HFFc6 (cell line): ENCODE measurements at regions not wholly inside any gene's neighbourhood (a gene's known extent, or its start where the extent isn't known, plus 50 kb on each side); places are given as distances from the start of the nearest gene placed in this dataset.

ENCODE experiments used
- DNase-seq: peaks from one replicate; pipeline ENCODE4 v3.0.0-alpha.2; 2018
- H3K27ac Mint-ChIP-seq: 2 replicates; pipeline ENCODE4 v1.8.0; 2020; ENCODE audit warnings: mild to moderate bottlenecking, mixed read lengths
- H3K27me3 Mint-ChIP-seq: 2 replicates; pipeline ENCODE4 v1.8.0; 2021; ENCODE audit warnings: mild to moderate bottlenecking, moderate library complexity, mixed read lengths; ENCODE audit not compliant: insufficient read depth
- H3K36me3 Mint-ChIP-seq: 2 replicates; pipeline ENCODE4 v1.8.0; 2021; ENCODE audit warnings: low read depth, mixed read lengths
- H3K4me1 Mint-ChIP-seq: 2 replicates; pipeline ENCODE4 v1.8.0; 2020; ENCODE audit warnings: low read depth, mixed read lengths
- H3K4me3 Mint-ChIP-seq: 2 replicates; pipeline ENCODE4 v1.8.0; 2020; ENCODE audit warnings: mild to moderate bottlenecking, moderate library complexity, mixed read lengths
- H3K9me3 Mint-ChIP-seq: 2 replicates; pipeline ENCODE4 v1.8.0; 2020; ENCODE audit warnings: mild to moderate bottlenecking, mixed read lengths
- TF ChIP-seq, protein P1 (sequence below): fragments of 200-600 bp; sonication (generic); IDR thresholded peaks from 2 replicates; pipeline ENCODE4 v1.5.0; 2021; ENCODE audit warnings: antibody characterized with exemption, mild to moderate bottlenecking

DNA sequence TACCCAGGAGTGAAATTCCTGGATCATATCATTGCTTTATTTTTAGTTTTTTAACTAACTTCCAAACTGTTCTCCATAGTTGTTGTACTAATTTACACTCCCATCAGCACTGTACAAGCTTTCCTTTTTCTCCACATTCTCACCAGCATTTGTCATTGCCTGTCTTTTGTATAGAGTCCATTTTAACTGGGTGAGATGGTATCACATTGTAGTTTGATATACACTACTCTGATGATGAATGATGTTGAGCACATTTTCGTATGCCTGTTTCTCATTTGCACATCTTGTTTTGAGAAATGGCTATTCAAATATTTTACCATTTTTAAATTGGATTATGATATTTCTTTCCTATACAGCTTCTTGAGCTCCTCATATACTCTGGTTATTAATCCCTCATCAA lies 1586.6 kb downstream of the SI start:
- no peak overlapping the region for H3K27ac Mint-ChIP-seq
- peaks cover 21% of the 10 kb centered on the region for H3K9me3 Mint-ChIP-seq
- no peak for DNase-seq
- no peaks in the 10 kb centered on the region for H3K4me1 Mint-ChIP-seq
- peaks cover 1% of the 10 kb centered on the region; the same call in 1 of the 2 replicates for H3K27me3 Mint-ChIP-seq
- H3K4me3 Mint-ChIP-seq = no peak overlapping the region
- TF ChIP-seq, protein P1, sequence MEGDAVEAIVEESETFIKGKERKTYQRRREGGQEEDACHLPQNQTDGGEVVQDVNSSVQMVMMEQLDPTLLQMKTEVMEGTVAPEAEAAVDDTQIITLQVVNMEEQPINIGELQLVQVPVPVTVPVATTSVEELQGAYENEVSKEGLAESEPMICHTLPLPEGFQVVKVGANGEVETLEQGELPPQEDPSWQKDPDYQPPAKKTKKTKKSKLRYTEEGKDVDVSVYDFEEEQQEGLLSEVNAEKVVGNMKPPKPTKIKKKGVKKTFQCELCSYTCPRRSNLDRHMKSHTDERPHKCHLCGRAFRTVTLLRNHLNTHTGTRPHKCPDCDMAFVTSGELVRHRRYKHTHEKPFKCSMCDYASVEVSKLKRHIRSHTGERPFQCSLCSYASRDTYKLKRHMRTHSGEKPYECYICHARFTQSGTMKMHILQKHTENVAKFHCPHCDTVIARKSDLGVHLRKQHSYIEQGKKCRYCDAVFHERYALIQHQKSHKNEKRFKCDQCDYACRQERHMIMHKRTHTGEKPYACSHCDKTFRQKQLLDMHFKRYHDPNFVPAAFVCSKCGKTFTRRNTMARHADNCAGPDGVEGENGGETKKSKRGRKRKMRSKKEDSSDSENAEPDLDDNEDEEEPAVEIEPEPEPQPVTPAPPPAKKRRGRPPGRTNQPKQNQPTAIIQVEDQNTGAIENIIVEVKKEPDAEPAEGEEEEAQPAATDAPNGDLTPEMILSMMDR = no peak
- H3K36me3 Mint-ChIP-seq = no peaks in the 10 kb centered on the region

DNA sequence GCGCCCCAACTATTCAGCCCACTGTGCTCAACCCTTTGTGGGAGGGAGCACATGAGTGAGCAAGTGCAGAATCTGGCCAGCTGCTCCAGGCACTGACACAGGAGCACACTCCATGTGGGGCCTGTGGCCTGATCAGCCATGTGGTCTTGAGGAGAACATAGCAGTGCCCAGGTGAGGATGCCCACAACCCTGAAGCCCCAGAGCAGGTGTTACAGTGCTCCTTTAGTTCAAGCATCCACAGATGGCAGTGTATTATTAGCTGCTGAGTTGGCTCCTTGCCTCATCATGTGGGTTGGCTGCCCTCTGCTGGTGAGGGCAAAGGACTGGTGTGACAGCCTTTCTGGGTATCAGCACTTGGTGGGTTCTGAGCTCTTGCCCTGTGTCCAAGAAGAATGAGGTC lies 1588.2 kb downstream of the SI start:
- DNase-seq = no peak
- Mint-ChIP-seq H3K27me3 (peaks cover 1% of the 10 kb centered on the region; the same call in 1 of the 2 replicates), H3K4me3 (no peak overlapping the region), H3K36me3 (no peaks in the 10 kb centered on the region), H3K27ac (no peak overlapping the region), H3K4me1 (no peaks in the 10 kb centered on the region), H3K9me3 (peaks cover 17% of the 10 kb centered on the region)
- TF ChIP-seq, protein P1 = peak; percentile 75

DNA sequence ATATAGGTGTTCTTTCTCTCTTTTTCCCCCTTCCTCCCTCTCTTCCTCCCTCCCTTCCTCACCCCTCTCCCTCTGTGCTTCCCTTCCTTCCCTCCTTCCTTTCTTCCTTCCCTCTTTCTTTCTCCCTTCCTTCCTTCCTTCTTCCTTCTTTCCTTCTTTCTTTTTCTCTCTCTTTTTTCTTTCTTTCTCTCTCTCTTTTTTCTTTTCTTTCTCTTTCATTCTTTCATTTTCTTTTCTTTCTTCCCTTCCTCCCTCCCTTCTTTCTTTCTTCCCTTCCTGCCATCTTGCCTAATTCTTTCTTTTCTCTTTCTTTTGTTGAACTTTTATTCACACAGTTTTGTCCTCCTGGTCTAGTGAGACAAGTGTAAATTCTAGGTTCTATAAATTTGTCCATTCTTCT lies 1595.6 kb downstream of the SI start:
- H3K9me3 Mint-ChIP-seq = peaks cover 17% of the 10 kb centered on the region; the same call in 1 of the 2 replicates
- no peak overlapping the region for H3K27ac Mint-ChIP-seq
- H3K4me3 Mint-ChIP-seq = no peak overlapping the region

DNA sequence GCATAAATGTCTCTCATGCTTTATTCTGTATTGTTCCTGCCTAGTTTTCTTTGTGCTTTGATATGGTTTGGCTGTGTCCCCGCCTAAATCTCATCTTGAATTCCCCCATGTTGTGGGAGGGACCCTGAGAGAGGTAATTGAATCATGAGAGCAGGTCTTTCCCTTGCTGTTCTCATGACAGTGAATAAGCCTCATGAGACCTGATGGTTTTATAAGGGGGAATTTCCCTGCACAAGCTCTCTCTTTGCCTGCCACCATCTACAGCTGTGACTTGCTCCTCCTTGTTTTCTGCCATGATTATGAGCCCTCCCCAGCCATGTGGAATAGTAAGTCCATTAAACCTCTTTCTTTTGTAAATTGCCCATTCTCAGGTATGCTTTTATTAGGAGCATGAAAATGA lies 1596.6 kb downstream of the SI start:
- no peaks in the 10 kb centered on the region for H3K4me1 Mint-ChIP-seq
- H3K9me3 Mint-ChIP-seq = peaks cover 17% of the 10 kb centered on the region; the same call in 1 of the 2 replicates
- H3K36me3 Mint-ChIP-seq = peaks cover 7% of the 10 kb centered on the region; the same call in 1 of the 2 replicates
- H3K4me3 Mint-ChIP-seq = no peak overlapping the region
- TF ChIP-seq, protein P1 = no peak
- DNase-seq = no peak
- H3K27ac Mint-ChIP-seq = no peak overlapping the region
- H3K27me3 Mint-ChIP-seq = no peaks in the 10 kb centered on the region

More for the DNA sequence above, 1595.6 kb downstream of the SI start:
- Mint-ChIP-seq H3K36me3 (peaks cover 7% of the 10 kb centered on the region; the same call in 1 of the 2 replicates), H3K4me1 (no peaks in the 10 kb centered on the region), H3K27me3 (no peaks in the 10 kb centered on the region)
- DNase-seq = no peak
- TF ChIP-seq, protein P1 = no peak

DNA sequence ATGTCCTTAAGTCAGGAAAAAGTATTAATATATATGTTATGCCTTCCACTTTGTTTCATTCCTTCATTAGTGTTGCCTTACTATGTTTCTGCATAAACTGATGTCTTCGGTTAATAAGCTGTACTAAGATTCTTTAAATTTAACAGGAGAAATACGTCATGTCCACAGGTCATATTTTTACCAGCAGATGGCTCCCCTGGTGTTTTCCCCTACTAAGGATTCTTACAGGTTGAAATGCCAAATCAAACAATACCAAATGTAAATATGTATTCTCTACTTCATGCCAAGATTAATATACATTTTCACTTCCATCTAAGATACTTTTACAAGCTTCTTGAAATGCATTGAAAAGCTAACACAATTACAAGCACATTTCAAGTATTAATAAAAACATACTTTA lies 1602.1 kb downstream of the SI start:
- no peak overlapping the region for H3K4me3 Mint-ChIP-seq
- TF ChIP-seq, protein P1 = no peak; the same call in 1 of the 2 replicates
- peaks cover 24% of the 10 kb centered on the region for H3K9me3 Mint-ChIP-seq
- peaks cover 7% of the 10 kb centered on the region; the same call in 1 of the 2 replicates for H3K36me3 Mint-ChIP-seq
- H3K27me3 Mint-ChIP-seq = no peaks in the 10 kb centered on the region
- H3K4me1 Mint-ChIP-seq = no peaks in the 10 kb centered on the region
- no peak for DNase-seq
- no peak overlapping the region for H3K27ac Mint-ChIP-seq

DNA sequence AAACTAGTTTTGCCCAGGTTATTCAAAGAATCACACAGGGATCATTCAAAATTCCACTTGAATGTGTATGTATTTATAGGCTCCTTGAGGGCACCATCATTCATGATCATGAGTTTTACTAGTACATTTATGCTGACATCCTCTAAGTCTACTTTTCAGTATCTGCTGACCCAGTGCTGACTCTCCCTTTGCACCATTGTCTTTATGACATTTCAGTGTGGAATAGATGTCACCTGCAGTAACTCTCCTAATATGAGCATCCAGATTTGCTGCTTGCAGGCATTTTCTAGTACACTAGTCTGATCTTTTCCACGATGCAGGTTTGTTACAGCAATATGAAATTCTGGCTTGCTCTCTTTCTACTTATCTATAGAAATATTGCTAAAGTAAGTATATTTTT lies 1603.5 kb downstream of the SI start:
- H3K27ac Mint-ChIP-seq = no peak overlapping the region
- H3K4me1 Mint-ChIP-seq = no peaks in the 10 kb centered on the region
- H3K9me3 Mint-ChIP-seq = peaks cover 18% of the 10 kb centered on the region
- no peaks in the 10 kb centered on the region for H3K27me3 Mint-ChIP-seq
- DNase-seq = no peak
- H3K4me3 Mint-ChIP-seq = no peak overlapping the region
- TF ChIP-seq, protein P1 = no peak
- H3K36me3 Mint-ChIP-seq = peaks cover 6% of the 10 kb centered on the region; the same call in 1 of the 2 replicates
